Astrocyte of the spinal cord (primary cell): ENCODE measurements at regions not wholly inside any gene's neighbourhood (a gene's known extent, or its start where the extent isn't known, plus 50 kb on each side); places are given as distances from the start of the nearest gene placed in this dataset.

Experiments
- DNase-seq: peaks from one replicate; pipeline ENCODE4 v3.0.0; 2011; ENCODE audit warnings: low read depth, low spot score
- H3K4me3 ChIP-seq: 2 replicates; pipeline ENCODE4 v1.5.1; 2011; ENCODE audit warnings: low read depth, mild to moderate bottlenecking, low read length, moderate library complexity
- CTCF ChIP-seq: IDR thresholded peaks from 2 replicates; pipeline ENCODE4 v1.5.1; 2012; ENCODE audit warnings: low read depth, mild to moderate bottlenecking, low read length, inconsistent platforms
- in situ Hi-C: cut with HindIII; loops from 2 replicates; pipeline ENCODE4 v1.10.0; 2017; ENCODE audit warnings: low sequenced_read_pairs

DNA sequence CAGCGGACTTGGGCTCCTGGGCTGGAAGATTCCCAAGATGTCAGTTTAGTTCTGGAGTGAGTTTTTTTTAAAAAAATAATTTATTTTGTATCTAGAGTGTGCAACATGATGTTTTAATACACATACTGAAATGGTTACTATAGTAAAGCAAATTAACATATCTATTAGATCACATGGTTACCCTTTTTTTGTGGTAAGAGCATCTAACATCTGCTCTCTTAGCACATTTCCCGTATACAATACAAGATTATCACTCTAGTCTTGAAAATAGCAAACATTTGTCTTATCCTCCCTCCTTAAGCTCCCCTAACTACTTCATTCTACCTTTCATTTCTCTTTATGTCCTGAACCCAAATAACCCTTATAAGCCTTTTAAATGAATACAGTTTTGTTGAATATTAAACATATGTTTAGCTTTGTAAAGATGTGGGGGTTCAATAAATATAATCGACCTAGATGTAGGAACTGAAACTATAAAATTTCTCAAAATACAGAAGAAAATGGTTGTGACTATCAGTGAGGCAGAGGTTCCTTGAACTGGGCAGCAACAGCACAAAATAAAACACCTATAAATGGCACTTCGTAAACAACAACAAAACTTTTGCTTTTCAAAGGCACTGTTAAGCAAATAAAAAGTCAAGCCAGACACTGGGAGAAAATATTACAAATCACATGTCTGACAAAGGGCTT is 466.6 kb downstream of the FGF9 start:
- DNase-seq: no peak
- H3K4me3 ChIP-seq: no peak overlapping the region
- in situ Hi-C loops: no loop called here
- TF ChIP-seq CTCF: no peak

- DNase-seq: no peak
- H3K4me3 ChIP-seq: no peak overlapping the region
- in situ Hi-C loops: no loop called here
These were observed 468.1 kb downstream of the FGF9 start for GRCh38 chr13:22138947-22139346.

DNA sequence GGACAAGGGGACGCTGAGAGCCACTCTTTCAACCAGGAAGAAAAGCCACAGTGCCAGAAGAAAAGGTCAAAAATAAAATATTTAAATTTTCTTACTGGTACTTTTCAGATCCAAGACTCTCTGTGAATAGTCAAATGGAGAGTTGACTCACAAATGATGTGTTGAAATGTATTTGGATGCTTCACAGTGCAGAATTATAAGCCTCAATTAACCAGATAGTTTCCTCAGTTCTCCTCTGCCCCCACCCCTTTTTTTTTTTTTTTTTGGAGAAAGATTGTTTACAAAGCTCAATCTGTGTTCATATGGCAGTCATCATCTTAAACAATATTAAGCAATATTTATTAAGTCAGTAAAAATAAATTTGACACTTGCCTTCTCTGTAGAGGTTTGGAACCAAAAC is 470.8 kb downstream of the FGF9 start:
- DNase-seq: no peak
- TF ChIP-seq CTCF: no peak

More at GRCh38 chr13:22138947-22139346, 468.1 kb downstream of the FGF9 start:
- no peak for TF ChIP-seq CTCF

DNA sequence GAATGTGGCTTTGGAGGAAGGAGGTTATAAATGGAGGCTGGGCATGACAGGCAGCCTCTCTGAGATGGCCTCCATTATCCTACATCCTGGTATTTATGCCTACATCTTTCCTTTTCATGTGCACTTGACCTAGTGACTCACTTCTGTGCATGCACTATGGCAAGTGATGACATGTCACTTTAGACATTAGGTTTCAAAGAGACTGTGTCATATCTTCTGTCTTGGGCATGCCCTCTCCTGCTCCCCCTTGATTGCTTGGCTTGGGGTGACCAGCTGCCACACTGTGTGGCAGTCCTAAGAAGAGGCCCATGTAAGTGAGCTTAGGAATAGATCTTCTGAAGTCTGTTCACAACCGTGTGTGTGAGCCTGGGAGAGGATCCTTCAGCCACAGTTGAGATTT is 472.8 kb downstream of the FGF9 start:
- H3K4me3 ChIP-seq: no peak overlapping the region
- in situ Hi-C loops: no loop called here
- no peak for DNase-seq
- no peak for TF ChIP-seq CTCF

More for the DNA sequence above, 470.8 kb downstream of the FGF9 start:
- H3K4me3 ChIP-seq: no peak overlapping the region
- in situ Hi-C loops: no loop called here

- TF ChIP-seq CTCF: no peak
- no peak overlapping the region for H3K4me3 ChIP-seq
- DNase-seq: no peak
- in situ Hi-C loops: no loop called here
These were observed 473.9 kb downstream of the FGF9 start for GRCh38 chr13:22144806-22145205.

DNA sequence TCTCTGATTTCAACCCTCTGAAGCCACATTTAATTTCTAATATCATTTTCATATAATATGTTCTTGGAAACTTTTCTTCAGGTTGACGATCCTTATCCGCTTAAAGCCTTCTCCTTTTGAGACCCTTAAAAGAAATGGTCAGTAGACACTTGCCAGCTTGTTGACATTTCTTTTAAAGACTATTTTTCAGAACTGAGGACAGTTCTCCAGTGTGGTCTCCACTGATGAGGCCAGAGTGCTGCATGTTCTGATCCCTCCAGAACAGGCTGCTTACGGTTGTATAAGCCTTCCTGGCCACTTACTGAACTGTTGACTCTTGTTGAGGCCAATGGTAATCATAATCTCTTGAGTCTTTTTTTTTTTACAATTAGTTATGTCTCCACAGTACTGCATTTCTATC is 477.3 kb downstream of the FGF9 start:
- H3K4me3 ChIP-seq: no peak overlapping the region
- no peak for TF ChIP-seq CTCF
- in situ Hi-C loops: no loop called here
- no peak for DNase-seq
